Liver (tissue), 8 donors: ENCODE measurements at regions not wholly inside any gene's neighbourhood (a gene's known extent, or its start where the extent isn't known, plus 50 kb on each side); places are given as distances from the start of the nearest gene placed in this dataset.
"Not testable (repeated sequence)": the region's sequence is repeated elsewhere in the genome, so short reads cannot be mapped to it uniquely, and the experiment has no call there.

ENCODE experiments used
- DNase-seq: peaks from one replicate; pipeline ENCODE4 v3.0.0-alpha.2; 2017; ENCODE audit warnings: low spot score
- H3K27ac ChIP-seq, 2 donors: one replicate each; pipeline ENCODE4 v1.7.0; 2013; ENCODE audit warnings: inconsistent platforms in 2 of 2, low read length in 2 of 2, control low read depth in 1 of 2, low read depth in 1 of 2, mild to moderate bottlenecking in 1 of 2
- H3K27me3 ChIP-seq, 4 donors: one replicate each; pipeline versions ENCODE4 v1.6.1 to v1.7.0; 2013; ENCODE audit warnings: low read length in 3 of 4, inconsistent platforms in 1 of 4, mild to moderate bottlenecking in 1 of 4, moderate library complexity in 1 of 4; ENCODE audit not compliant: control insufficient read depth in 4 of 4, insufficient read depth in 4 of 4
- H3K36me3 ChIP-seq, 4 donors: one replicate each; pipeline versions ENCODE4 v1.6.1 to v1.7.0; 2013; ENCODE audit warnings: low read length in 3 of 4, mild to moderate bottlenecking in 3 of 4, low read depth in 1 of 4, moderate library complexity in 1 of 4; ENCODE audit not compliant: control insufficient read depth in 4 of 4, insufficient read depth in 3 of 4
- H3K4me1 ChIP-seq, 4 donors: one replicate each; pipeline versions ENCODE4 v1.6.1 to v1.7.0; 2013; ENCODE audit warnings: low read length in 3 of 4, mild to moderate bottlenecking in 3 of 4, moderate library complexity in 1 of 4; ENCODE audit not compliant: control insufficient read depth in 4 of 4, insufficient read depth in 4 of 4
- H3K4me3 ChIP-seq, 3 donors: one replicate each; pipeline versions ENCODE4 v1.6.1 to v1.7.0; 2013; ENCODE audit warnings: low read length in 3 of 3, control low read depth in 1 of 3, low read depth in 1 of 3, mild to moderate bottlenecking in 1 of 3
- H3K9ac ChIP-seq, 2 donors: one replicate each; pipeline ENCODE4 v1.7.0; 2013; ENCODE audit warnings: low read length in 2 of 2, mild to moderate bottlenecking in 2 of 2, moderate library complexity in 2 of 2, control low read depth in 1 of 2, low read depth in 1 of 2
- H3K9me3 ChIP-seq, 4 donors: one replicate each; pipeline versions ENCODE4 v1.6.1 to v1.7.0; 2013; ENCODE audit warnings: low read length in 3 of 4; ENCODE audit not compliant: control insufficient read depth in 4 of 4
- ATF3 ChIP-seq: IDR thresholded peaks from 2 replicates; pipeline ENCODE4 v1.6.1; 2016; ENCODE audit warnings: antibody characterized with exemption
- CTCF ChIP-seq: fragments of 150-350 bp; IDR thresholded peaks from 2 replicates; pipeline ENCODE4 v1.5.1; 2017; ENCODE audit warnings: improper control_type of control experiment, low read depth, low read length; ENCODE audit not compliant: missing input control
- EGR1 ChIP-seq, 2 donors: IDR thresholded peaks; 2 replicates each; pipeline ENCODE4 v1.6.1; 2016 to 2018; ENCODE audit warnings: antibody characterized with exemption in 2 of 2, low read depth in 2 of 2
- FOXA1 ChIP-seq: IDR thresholded peaks from 2 replicates; pipeline ENCODE4 v1.6.1; 2016; ENCODE audit warnings: antibody characterized with exemption
- GABPA ChIP-seq, 2 donors: IDR thresholded peaks in 1 of 2; conservative IDR thresholded peaks in 1 of 2; 2 replicates each; pipeline ENCODE4 v1.6.1; 2016; ENCODE audit warnings: antibody characterized with exemption in 2 of 2, mild to moderate bottlenecking in 1 of 2, moderate library complexity in 1 of 2
- JUND ChIP-seq, 2 donors: IDR thresholded peaks; 2 replicates each; pipeline ENCODE4 v1.6.1; 2016; ENCODE audit warnings: antibody characterized with exemption in 2 of 2
- MAX ChIP-seq: IDR thresholded peaks from 2 replicates; pipeline ENCODE4 v1.6.1; 2016; ENCODE audit warnings: antibody characterized with exemption
- NR2F2 ChIP-seq: IDR thresholded peaks from 2 replicates; pipeline ENCODE4 v1.6.1; 2016; ENCODE audit warnings: antibody characterized with exemption
- RAD21 ChIP-seq, 2 donors: IDR thresholded peaks; 2 replicates each; pipeline ENCODE4 v1.6.1; 2016; ENCODE audit warnings: antibody characterized with exemption in 2 of 2, mild to moderate bottlenecking in 2 of 2
- REST ChIP-seq: IDR thresholded peaks from 2 replicates; pipeline ENCODE4 v1.6.1; 2016; ENCODE audit warnings: antibody characterized with exemption, mild to moderate bottlenecking
- TAF1 ChIP-seq: conservative IDR thresholded peaks from 2 replicates; pipeline ENCODE4 v1.6.1; 2016; ENCODE audit warnings: antibody characterized with exemption, mild to moderate bottlenecking
- YY1 ChIP-seq: IDR thresholded peaks from 2 replicates; pipeline ENCODE4 v1.6.1; 2016; ENCODE audit warnings: antibody characterized with exemption, mild to moderate bottlenecking
- ZBTB33 ChIP-seq: IDR thresholded peaks from 2 replicates; pipeline ENCODE4 v1.6.1; 2016; ENCODE audit warnings: antibody characterized with exemption
- WGBS: extraction: QIAGEN DNeasy Blood & Tissue Kit; methylation state at CpG from one replicate; pipeline ENCODE4 v1.1.7; 2013; 5-methylcytosine and 5-hydroxymethylcytosine counted together
- donor health status: healthy.
- donor health status: healthy.
- donor health status: healthy.
- donor health status: healthy.
- donor health status: healthy.

GRCh38 chr10:36000754-36001153, 358.7 kb upstream of the FZD8 start:
- not testable (repeated sequence) for H3K9me3 ChIP-seq, H3K9ac ChIP-seq, H3K4me3 ChIP-seq, H3K4me1 ChIP-seq, H3K36me3 ChIP-seq, DNase-seq, H3K27me3 ChIP-seq, H3K27ac ChIP-seq
- 98% methylated on average over 1 of the region's 1 CpG for WGBS
- TF ChIP-seq RAD21 (IDR thresholded peaks at IDR 0.05) (peak; percentile 57 to 69), CTCF (peak; percentile 26)

- Histone ChIP-seq H3K36me3 (no peaks in the 10 kb centered on the region), H3K27me3 (no peaks in the 10 kb centered on the region), H3K9me3 (no peaks in the 10 kb centered on the region), H3K27ac (no peak overlapping the region), H3K4me1 (no peaks in the 10 kb centered on the region), H3K9ac (no peak overlapping the region), H3K4me3 (no peak overlapping the region)
- TF ChIP-seq ZBTB33 = no peak
- no peak for TF ChIP-seq JUND (IDR thresholded peaks at IDR 0.05)
- TF ChIP-seq YY1 = no peak
- TF ChIP-seq NR2F2 = no peak
- TF ChIP-seq CTCF = no peak
- TF ChIP-seq GABPA (IDR thresholded peaks at IDR 0.05 in 1 of 2, conservative IDR thresholded peaks at IDR 0.05 in 1 of 2) = no peak
- no peak for TF ChIP-seq FOXA1
- 87% methylated on average over 3 of the region's 3 CpGs for WGBS
- no peak for DNase-seq
These were observed 355.9 kb upstream of the FZD8 start for GRCh38 chr10:35998026-35998425.

GRCh38 chr10:35995485-35995884, 353.4 kb upstream of the FZD8 start:
- 93% methylated on average over 4 of the region's 4 CpGs for WGBS
- Histone ChIP-seq H3K4me1 (peaks cover 0 to 2% (median 0%) of the 10 kb centered on the region in 4 donors), H3K27me3 (no peaks in the 10 kb centered on the region), H3K9me3 (no peaks in the 10 kb centered on the region), H3K36me3 (no peaks in the 10 kb centered on the region), H3K4me3 (no peak overlapping the region), H3K27ac (no peak overlapping the region), H3K9ac (no peak overlapping the region)
- no peak for DNase-seq
- TF ChIP-seq EGR1 (IDR thresholded peaks at IDR 0.05; ENCODE audit: low read depth in 2 of 2) = no peak
- TF ChIP-seq FOXA1 = no peak
- no peak for TF ChIP-seq TAF1
- TF ChIP-seq RAD21 (IDR thresholded peaks at IDR 0.05) = no peak
- no peak for TF ChIP-seq ATF3
- no peak for TF ChIP-seq CTCF
- no peak for TF ChIP-seq REST
- TF ChIP-seq MAX = no peak
